ENCODE measurements at regions not wholly inside any gene's neighbourhood (a gene's known extent, or its start where the extent isn't known, plus 50 kb on each side); places are given as distances from the start of the nearest gene placed in this dataset.

- Mint-ChIP-seq H3K9me3 (peaks cover 8% of the 10 kb centered on the region), H3K27ac (no peak overlapping the region), H3K27me3 (ENCODE audit: low read depth) (no peaks in the 10 kb centered on the region), H3K4me1 (peaks cover 4% of the 10 kb centered on the region), H3K4me3 (no peak overlapping the region), H3K36me3 (no peaks in the 10 kb centered on the region)
- TF ChIP-seq CTCF (IDR thresholded peaks at IDR 0.05; ENCODE audit: unreplicated experiment): no peak
- no peak for DNase-seq (ENCODE audit: low spot score in 2 of 2, unreplicated experiment in 2 of 2)
These were observed 119.3 kb upstream of the PITX2 start for GRCh38 chr4:110742143-110742542.

GRCh38 chr4:110748071-110748470 lies 125.2 kb upstream of the PITX2 start:
- no peak overlapping the region for H3K27ac Mint-ChIP-seq

GRCh38 chr4:110751183-110751582 lies 128.3 kb upstream of the PITX2 start:
- Mint-ChIP-seq H3K4me3 (no peak overlapping the region), H3K9me3 (no peaks in the 10 kb centered on the region), H3K36me3 (no peaks in the 10 kb centered on the region), H3K27me3 (ENCODE audit: low read depth) (no peaks in the 10 kb centered on the region), H3K4me1 (peaks cover 24% of the 10 kb centered on the region), H3K27ac (no peak overlapping the region)
- DNase-seq (ENCODE audit: low spot score in 2 of 2, unreplicated experiment in 2 of 2): no peak
- no peak for TF ChIP-seq CTCF (IDR thresholded peaks at IDR 0.05; ENCODE audit: unreplicated experiment)

More at GRCh38 chr4:110748071-110748470, 125.2 kb upstream of the PITX2 start:
- Mint-ChIP-seq H3K9me3 (peaks cover 5% of the 10 kb centered on the region), H3K27me3 (ENCODE audit: low read depth) (no peaks in the 10 kb centered on the region), H3K4me1 (peaks cover 9% of the 10 kb centered on the region), H3K4me3 (no peak overlapping the region), H3K36me3 (no peaks in the 10 kb centered on the region)
- no peak for TF ChIP-seq CTCF (IDR thresholded peaks at IDR 0.05; ENCODE audit: unreplicated experiment)
- no peak for DNase-seq (ENCODE audit: low spot score in 2 of 2, unreplicated experiment in 2 of 2)

- H3K4me3 Mint-ChIP-seq: no peak overlapping the region
- peaks cover 24% of the 10 kb centered on the region for H3K4me1 Mint-ChIP-seq
- H3K27me3 Mint-ChIP-seq (ENCODE audit: low read depth): no peaks in the 10 kb centered on the region
- no peak for DNase-seq (ENCODE audit: low spot score in 2 of 2, unreplicated experiment in 2 of 2)
- no peak overlapping the region for H3K27ac Mint-ChIP-seq
- no peaks in the 10 kb centered on the region for H3K36me3 Mint-ChIP-seq
- H3K9me3 Mint-ChIP-seq: no peaks in the 10 kb centered on the region
- no peak for TF ChIP-seq CTCF (IDR thresholded peaks at IDR 0.05; ENCODE audit: unreplicated experiment)
These were observed 129.1 kb upstream of the PITX2 start for GRCh38 chr4:110751986-110752385.

- H3K4me3 Mint-ChIP-seq: no peak overlapping the region
- no peak overlapping the region for H3K27ac Mint-ChIP-seq
- H3K36me3 Mint-ChIP-seq: no peaks in the 10 kb centered on the region
- H3K9me3 Mint-ChIP-seq: no peaks in the 10 kb centered on the region
- TF ChIP-seq CTCF (IDR thresholded peaks at IDR 0.05; ENCODE audit: unreplicated experiment): no peak
- no peak for DNase-seq (ENCODE audit: low spot score in 2 of 2, unreplicated experiment in 2 of 2)
- H3K27me3 Mint-ChIP-seq (ENCODE audit: low read depth): no peaks in the 10 kb centered on the region
- H3K4me1 Mint-ChIP-seq: peaks cover 17% of the 10 kb centered on the region
These were observed 130.6 kb upstream of the PITX2 start for GRCh38 chr4:110753466-110753865.

- Mint-ChIP-seq H3K4me3 (no peak overlapping the region), H3K4me1 (peaks cover 15% of the 10 kb centered on the region), H3K9me3 (no peaks in the 10 kb centered on the region), H3K36me3 (no peaks in the 10 kb centered on the region), H3K27ac (no peak overlapping the region), H3K27me3 (ENCODE audit: low read depth) (no peaks in the 10 kb centered on the region)
- no peak for TF ChIP-seq CTCF (IDR thresholded peaks at IDR 0.05; ENCODE audit: unreplicated experiment)
- no peak for DNase-seq (ENCODE audit: low spot score in 2 of 2, unreplicated experiment in 2 of 2)
These were observed 131.8 kb upstream of the PITX2 start for GRCh38 chr4:110754716-110755115.
